Glutamatergic neuron (in vitro differentiated cells): ENCODE measurements at regions not wholly inside any gene's neighbourhood (a gene's known extent, or its start where the extent isn't known, plus 50 kb on each side); places are given as distances from the start of the nearest gene placed in this dataset.

Source experiments
- DNase-seq: peaks from one replicate; pipeline ENCODE4 v3.0.0; 2022
- H3K27ac Mint-ChIP-seq: one replicate; pipeline ENCODE4 v1.8.0; 2020; ENCODE audit warnings: mild to moderate bottlenecking, mixed read lengths, inconsistent platforms; ENCODE audit not compliant: unreplicated experiment
- H3K27me3 Mint-ChIP-seq: one replicate; pipeline ENCODE4 v1.8.0; 2020; ENCODE audit warnings: mild to moderate bottlenecking, moderate library complexity, mixed read lengths, inconsistent platforms; ENCODE audit not compliant: unreplicated experiment
- H3K36me3 Mint-ChIP-seq: one replicate; pipeline ENCODE4 v1.8.0; 2020; ENCODE audit warnings: mild to moderate bottlenecking, mixed read lengths, inconsistent platforms; ENCODE audit not compliant: unreplicated experiment
- H3K4me1 Mint-ChIP-seq: one replicate; pipeline ENCODE4 v1.8.0; 2020; ENCODE audit warnings: mild to moderate bottlenecking, low read depth, mixed read lengths, inconsistent platforms; ENCODE audit not compliant: unreplicated experiment
- H3K4me3 Mint-ChIP-seq: one replicate; pipeline ENCODE4 v1.8.0; 2020; ENCODE audit warnings: mild to moderate bottlenecking, mixed read lengths, inconsistent platforms; ENCODE audit not compliant: unreplicated experiment
- H3K9me3 Mint-ChIP-seq: one replicate; pipeline ENCODE4 v1.8.0; 2020; ENCODE audit warnings: mild to moderate bottlenecking, moderate library complexity, mixed read lengths, inconsistent platforms; ENCODE audit not compliant: unreplicated experiment
- CTCF ChIP-seq: fragments of 200-600 bp; sonication (generic); IDR thresholded peaks from one replicate; pipeline ENCODE4 v1.5.0; 2021; ENCODE audit not compliant: partially characterized antibody, unreplicated experiment

GRCh38 chr1:2948001-2948750 lies 73.1 kb upstream of the ACTRT2 start:
- Mint-ChIP-seq H3K4me3 (no peak overlapping the region), H3K27ac (no peak overlapping the region), H3K4me1 (no peaks in the 10 kb centered on the region), H3K27me3 (peaks cover 3% of the 10 kb centered on the region), H3K36me3 (no peaks in the 10 kb centered on the region), H3K9me3 (no peaks in the 10 kb centered on the region)
- DNase-seq, result no peak
- no peak for TF ChIP-seq CTCF

- H3K4me3 Mint-ChIP-seq, result no peak overlapping the region
- no peak for TF ChIP-seq CTCF
- H3K36me3 Mint-ChIP-seq, result no peaks in the 10 kb centered on the region
- no peak overlapping the region for H3K27ac Mint-ChIP-seq
- H3K9me3 Mint-ChIP-seq, result no peaks in the 10 kb centered on the region
- no peak for DNase-seq
- no peaks in the 10 kb centered on the region for H3K4me1 Mint-ChIP-seq
- peaks cover 3% of the 10 kb centered on the region for H3K27me3 Mint-ChIP-seq
Measured at GRCh38 chr1:2948751-2949680, 72.3 kb upstream of the ACTRT2 start.

GRCh38 chr1:2949966-2950925 lies 71.0 kb upstream of the ACTRT2 start:
- H3K27ac Mint-ChIP-seq, result no peak overlapping the region
- H3K36me3 Mint-ChIP-seq, result no peaks in the 10 kb centered on the region
- no peaks in the 10 kb centered on the region for H3K4me1 Mint-ChIP-seq
- H3K27me3 Mint-ChIP-seq, result peaks cover 3% of the 10 kb centered on the region
- DNase-seq, result no peak
- no peaks in the 10 kb centered on the region for H3K9me3 Mint-ChIP-seq
- TF ChIP-seq CTCF, result no peak
- no peak overlapping the region for H3K4me3 Mint-ChIP-seq

GRCh38 chr1:2950926-2951305 lies 70.4 kb upstream of the ACTRT2 start:
- Mint-ChIP-seq H3K36me3 (no peaks in the 10 kb centered on the region), H3K27ac (no peak overlapping the region), H3K4me1 (no peaks in the 10 kb centered on the region), H3K4me3 (no peak overlapping the region), H3K27me3 (peaks cover 3% of the 10 kb centered on the region), H3K9me3 (peaks cover 3% of the 10 kb centered on the region)
- no peak for DNase-seq
- no peak for TF ChIP-seq CTCF
